GM21529 (cell line): ENCODE measurements at regions not wholly inside any gene's neighbourhood (a gene's known extent, or its start where the extent isn't known, plus 50 kb on each side); places are given as distances from the start of the nearest gene placed in this dataset.

ENCODE experiments used
- ATAC-seq: cut with Tn5 transposase; IDR thresholded peaks from one replicate; pipeline ENCODE4 v1.9.1; 2021; ENCODE audit not compliant: unreplicated experiment

DNA sequence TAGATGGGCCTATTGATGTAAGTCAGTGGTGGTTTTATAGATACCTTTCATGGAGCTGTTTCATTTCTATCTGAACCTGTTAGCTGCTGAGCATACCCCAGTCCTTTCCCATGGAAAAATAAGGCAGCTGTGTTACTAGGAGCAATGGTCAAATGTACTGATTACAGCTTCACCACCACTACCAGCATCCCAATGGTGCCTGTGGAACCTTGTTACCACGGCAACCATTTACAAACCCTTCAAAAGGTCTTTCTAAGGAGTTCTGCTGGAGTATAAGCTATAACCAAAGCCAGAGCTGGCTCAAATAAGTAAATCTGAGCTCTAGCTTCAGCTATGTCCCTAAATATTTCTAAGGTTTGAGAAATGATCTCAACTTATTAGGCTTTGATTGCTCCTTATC, 133.4 kb upstream of the ACP3 start:
- no peak for ATAC-seq

DNA sequence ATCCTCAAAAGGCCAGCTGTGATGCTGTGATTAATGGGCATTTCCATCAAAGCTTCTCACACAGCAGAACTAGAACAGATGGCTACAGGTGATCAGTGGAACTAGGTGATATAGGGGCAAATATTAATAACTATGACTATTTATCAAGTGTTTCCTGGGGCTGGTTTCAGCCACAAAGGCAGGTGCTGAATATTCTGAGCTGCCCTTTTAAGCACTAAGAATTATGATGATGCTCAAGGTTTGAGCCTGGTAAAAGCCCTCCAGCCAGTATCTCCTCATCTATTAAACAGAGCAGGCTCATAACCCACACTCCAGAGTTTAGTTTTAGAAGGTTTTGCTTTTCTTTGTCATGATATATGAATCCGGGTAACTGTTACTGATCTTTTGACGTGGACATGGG, 129.5 kb upstream of the ACP3 start:
- no peak for ATAC-seq

DNA sequence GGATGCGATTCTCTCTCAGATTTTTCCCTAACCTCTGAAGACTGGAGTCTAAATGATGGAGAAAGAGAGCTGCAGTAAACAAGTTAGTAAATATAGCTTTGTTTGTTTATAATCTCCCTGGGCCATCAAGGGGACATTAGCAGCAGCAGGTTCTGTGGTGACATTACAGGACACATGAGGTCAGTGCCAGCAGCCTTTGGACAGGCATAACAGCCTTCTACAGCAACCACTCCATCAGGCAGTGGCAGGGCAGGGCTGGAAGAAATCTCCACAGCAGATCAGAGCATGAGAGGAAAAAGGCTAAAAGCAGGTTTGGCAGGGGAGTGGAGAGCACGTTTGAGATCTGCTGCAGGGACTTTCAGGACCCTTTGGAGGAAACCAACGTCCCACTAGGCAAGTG, 127.6 kb upstream of the ACP3 start:
- no peak for ATAC-seq

DNA sequence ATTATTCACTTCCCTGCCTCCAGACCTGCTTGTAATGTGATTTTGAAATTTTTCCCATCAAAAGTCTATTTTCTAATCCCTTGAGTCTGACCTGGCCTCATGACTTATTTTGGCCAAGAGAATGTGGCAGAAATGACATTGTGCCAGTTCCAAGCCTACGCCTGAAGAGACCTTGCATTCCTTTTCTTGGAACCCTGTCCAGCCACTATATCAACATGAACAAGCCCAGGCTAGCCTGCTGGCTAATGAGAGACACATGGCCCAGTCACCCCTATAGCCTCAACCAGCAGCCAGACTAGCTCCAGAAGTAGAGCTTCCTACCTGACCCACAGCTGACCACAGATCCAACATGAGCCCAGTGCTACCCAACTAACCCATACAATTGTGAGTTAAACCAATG, 121.1 kb upstream of the ACP3 start:
- no peak for ATAC-seq

DNA sequence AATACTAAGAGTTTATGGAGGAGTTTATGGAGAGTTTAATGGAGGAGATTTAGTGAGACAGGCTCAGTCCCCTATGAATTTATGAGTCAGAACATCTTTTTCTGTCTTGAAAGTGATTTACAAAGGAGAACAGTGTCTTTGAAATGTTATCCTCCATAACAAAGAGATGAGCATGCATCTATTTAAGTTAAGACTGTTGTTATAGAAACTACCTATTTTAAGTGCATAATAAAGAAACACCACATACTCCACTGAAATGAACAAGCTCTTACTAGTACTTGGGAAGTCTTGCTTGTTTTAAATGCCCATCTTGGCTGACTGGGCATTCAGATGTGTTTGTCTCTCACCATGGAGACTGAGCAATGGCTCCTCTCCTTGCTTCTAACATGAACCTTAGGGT, 118.7 kb upstream of the ACP3 start:
- no peak for ATAC-seq

DNA sequence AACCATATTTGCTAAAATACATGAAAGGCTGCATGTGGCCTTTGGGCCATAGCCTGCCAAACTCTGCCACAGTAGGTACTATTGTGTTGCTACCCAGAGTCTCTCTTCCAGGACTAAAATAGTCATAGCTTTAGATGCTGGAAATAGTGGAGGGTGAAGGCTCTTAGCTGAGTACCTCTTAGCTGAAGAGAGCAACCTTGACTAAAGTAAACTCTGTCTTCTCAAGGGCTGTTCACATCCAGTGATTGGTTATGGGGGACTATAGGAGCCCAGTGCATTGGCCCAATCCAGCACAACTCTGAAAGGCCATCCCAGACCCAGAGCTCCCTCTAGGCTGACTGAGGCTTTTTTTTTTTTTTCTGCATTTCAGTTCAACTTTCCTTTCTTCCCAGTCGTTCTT, 117.8 kb upstream of the ACP3 start:
- ATAC-seq, result no peak

DNA sequence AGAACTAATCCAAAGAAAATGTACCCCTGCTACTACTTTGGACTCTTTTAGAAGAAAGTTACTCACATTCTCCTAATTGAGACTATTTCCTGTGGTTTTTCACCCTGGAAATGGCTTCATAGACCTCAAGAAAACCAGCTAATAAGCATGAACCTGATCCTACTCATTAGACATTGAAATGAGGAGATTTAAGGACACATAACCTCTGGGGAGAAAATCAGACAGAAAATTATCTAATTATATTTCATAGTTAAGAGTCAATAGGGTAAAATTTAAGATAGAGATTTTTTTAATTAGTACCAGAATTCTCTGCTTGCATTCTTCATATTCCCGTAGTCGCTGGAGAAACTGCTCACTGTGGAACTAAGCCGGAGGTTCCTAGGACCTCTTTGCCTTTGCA, 114.6 kb upstream of the ACP3 start:
- no peak for ATAC-seq

DNA sequence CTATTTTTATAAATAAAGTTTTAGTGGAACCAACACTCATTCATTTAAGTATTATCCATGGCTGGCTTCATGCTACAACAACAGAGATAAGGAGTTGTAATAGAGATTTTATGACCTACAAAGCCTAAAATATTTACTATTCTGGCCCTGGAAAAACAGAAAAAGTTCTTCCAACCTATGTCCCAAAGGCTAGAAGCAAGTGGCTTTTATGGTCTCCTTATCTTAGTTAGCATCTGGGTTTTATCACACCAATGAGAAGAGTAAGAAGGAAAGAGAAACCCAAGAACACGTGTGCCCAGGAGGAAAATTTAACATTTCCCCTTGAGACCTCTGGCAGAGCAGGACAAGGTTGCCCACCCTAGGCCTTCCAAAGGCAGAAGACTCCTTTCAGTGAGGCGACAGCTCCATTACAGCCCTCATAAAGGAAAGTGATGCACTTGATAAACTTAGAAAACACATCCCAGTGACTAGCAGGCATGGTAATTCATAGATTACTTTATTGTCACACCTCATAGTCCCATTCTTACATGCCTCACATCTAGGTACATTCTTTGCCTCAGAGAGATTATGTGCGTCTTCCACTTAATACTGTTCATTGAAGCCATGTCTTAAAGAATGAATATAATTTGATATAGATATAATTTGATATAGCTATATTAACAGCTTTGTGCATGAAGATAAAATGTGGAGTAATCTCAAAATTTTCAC, 113.2 kb upstream of the ACP3 start:
- no peak for ATAC-seq

DNA sequence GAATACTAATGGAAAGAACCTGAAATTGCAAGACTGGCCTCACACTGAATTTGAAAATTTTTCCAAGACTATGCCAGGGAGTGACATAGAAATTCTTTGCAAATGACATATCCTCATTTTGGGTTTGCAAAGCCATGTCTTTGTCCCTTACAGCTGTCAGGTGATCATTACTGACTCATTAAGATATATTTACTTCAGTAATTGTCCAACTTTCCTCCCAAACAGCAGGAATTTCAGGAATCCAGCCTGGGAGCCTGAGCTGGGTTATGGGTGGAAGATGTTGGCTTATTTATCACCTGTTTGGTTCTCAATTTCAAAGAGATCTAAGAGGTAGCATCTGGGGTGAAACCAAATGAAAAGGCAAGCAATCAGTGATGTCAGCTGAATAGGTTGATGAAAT, 111.6 kb upstream of the ACP3 start:
- no peak for ATAC-seq

DNA sequence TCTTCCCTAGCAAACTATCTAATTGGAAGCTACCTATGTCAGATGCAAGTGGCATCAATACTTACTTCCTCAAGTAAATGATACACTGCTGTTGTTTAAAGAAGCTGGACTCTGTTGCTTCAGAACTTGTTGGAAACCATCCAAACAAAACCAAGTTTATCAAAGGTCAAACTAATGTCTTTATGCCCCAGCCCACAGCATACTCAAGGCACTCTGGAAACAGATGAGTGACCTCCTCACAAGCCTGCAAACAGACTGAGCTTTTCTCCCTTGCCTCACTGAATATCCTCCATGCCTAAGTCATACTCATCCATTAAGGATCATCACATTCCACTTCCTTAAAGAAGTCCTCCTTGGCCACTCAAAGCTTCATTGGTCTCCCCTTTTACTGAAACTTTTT, 107.4 kb upstream of the ACP3 start:
- no peak for ATAC-seq

DNA sequence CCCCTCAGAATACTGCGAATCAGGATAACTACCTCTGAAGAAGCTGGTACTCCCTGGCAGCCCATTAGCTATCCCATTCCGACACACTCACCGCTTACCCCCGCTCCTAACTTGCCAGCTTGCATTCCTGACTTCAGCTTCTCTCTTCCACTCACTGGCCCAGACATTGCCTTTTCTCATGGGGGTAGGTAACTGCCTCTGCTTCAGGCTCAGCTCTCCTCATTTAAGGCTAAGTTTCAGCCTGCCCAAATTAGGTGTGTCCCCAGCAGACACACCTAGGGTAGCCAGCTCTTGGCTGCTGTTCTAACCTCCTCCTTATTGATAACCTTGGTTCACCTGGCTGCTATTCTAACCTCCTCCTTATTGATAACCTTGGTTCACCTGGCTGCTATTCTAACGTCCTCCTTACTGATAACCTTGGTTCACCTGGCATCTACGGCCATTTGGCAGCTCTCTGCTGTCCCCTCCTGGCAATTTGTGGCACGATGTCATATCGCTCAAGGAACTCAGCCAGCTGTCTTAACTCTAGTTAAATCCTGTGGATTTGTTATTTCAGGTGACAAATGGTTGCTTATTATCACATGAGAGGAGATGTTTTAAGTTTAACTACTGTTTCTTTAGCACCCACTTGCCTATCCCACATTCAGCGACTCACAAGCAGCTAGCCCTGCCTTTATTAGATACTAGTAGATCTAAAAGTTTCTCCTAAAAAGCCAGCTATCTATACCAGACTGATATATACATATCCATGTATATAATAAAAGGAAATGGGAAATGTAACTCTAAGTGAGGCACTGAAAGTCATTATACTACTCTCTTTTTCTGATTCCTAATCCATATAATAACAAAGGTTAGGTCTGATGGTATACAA, 106.5 kb upstream of the ACP3 start:
- no peak for ATAC-seq

DNA sequence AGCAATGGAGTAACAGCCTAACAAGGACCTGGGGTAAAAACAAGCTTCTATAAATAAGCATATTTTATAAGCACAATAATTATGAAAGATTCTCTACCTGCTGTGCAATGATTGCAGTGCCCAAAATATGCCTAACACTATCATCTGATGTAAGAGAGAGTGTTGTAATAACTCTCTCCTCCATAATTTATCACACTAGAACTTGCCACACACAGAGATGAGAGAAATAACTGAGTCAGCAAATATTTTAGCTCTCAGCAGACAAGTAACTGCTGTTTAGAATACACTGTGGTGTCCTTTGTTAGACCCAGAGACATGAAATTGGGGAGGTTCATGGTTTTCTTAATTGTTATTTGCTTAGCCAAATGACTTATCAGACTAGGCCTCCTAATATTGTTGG, 105.3 kb upstream of the ACP3 start:
- no peak for ATAC-seq

DNA sequence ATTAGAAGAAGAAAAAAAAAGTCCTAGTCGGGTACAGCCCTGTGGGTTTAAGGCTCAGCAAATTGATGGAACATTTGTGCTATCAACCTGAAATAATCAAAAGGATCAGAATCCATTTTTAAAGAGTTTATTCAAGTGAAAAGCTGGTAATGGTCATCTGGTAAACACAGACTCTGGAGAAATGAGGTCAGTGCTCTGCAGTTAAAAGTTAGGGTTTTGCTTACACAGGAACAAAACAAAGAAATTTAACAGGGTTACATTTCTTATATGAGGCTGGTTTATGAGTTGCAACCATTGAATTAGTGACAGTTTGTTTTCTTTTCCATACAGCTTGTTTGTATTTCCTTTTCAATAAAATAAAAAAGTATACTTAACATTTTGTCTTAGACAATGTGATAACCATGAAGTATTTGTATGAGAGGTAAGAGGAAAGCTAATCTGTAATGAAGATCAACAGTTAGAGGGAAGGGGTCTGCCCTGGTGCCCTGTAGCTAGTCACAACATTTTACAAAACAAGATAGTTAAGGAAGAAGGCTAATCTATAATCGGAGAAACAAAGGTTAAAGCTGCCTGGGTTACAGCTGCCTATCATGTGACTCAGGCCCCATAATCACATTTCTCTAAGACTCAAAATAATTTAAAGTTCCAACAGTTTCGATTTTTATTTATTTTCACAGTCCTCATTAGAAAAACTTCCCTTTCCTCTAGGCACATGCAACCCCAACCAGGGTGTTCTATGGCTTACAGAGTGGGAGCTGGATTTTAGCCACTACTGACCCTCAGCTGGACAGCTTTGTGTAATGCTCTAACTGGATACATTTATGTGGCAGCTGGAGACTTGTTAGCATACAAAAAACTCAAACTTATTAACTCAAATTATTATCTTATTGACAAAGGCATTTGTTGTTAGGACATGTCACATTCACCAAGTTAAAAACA, 98.1 kb upstream of the ACP3 start:
- ATAC-seq, result no peak

DNA sequence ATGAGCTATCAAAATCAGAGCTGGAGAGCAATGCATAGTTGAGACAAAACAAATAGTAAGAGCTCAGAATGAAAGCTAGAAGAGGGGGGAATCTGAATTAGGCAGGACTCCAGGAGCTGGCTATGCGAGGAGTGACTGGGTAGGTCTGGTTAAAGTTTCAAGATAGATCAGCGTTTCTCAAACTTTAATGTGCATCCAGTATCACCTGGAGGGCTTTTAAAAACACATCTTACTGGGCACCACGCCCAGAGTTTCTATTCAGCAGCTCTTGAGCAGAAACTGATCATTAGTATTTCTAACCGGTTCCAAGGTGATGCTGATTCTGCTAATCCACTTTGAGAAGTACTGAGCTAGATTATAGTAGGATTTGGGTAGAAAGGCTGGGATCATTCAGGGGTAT, 96.2 kb upstream of the ACP3 start:
- no peak for ATAC-seq

DNA sequence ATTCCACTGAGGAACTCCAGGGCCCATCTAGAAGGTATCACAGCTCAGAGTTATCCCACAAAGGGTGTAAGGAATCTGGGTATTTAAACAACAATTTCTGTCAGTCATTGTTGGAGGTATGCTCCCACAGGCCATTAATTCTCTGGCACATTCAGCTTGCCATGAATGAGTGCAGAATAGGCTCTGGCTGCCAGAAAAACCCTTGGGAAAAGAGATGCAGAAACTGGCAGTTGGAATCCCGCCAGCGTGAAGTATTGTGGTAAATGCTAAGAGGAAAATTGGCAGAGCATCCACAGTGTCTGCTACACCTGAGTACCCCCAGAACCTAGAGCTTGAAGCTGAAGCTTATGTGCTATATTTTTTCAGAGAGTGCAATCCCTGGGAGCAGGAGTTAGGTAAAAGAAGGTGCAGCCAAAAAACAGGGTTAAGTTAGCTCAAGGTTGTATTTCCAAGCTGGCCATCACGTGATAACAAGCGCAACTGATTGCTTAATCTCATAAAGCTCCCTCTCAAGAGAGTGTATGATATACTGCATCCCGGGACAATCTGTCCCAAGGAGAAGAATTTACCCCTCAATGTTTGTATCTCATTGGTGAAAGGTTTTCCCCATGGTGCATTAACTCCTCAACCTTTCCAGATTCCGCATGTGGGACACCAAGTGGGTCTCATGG, 94.2 kb upstream of the ACP3 start:
- no peak for ATAC-seq

DNA sequence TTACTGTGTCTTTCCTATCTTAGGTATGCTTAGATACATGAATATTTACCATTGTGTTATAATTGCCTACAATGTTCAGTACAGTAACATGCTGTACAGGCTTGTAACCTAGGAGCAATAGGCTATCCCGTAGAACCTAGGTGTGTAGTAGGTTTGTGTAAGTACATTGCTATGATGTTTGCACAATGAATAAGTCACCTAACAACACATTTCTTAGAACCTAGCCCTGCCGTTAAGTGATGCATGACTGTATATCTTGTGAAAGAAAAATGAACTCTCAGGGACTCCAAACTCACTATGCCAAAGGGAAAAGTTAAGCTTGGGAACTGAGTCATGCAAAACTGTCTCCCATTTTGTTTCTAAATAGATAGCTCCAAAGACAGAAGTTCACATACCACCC, 91.5 kb upstream of the ACP3 start:
- ATAC-seq, result no peak

DNA sequence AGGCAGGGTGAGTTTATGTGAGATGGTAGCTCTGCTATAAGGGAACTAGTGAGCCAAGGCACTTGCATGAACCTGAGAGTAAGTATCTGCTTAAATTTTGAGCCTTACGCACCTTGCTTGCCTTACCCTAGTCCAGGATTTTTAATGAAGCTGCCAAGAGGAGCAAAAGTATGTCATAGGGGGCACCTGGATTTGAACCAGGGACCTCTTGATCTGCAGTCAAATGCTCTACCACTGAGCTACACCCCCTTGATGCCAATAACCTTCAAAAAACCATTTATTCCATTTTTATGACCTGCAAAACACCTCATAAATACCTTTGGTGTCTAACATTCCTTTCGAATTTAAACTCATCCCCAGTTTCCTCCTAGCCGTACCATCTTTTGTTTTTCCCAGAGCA, 88.3 kb upstream of the ACP3 start:
- ATAC-seq, result no peak

DNA sequence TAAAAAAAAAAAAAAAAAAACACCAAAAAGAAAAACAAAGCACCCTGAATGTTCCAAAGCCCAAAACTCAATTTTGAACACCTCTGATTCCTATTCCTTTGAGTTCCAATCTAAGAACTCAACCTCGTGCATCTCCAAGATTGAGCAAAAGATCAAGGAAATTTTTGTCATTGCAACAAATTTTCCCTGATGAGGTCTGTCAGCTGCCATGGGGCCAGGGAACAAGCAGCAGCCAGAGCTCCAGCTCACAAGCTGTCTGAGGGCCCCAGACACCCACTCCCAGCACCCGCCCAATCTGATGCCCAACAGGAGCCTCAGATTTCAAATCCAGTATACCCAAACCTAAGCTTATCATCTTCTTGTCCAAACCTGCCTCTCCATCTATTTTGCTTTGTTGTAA, 87.6 kb upstream of the ACP3 start:
- no peak for ATAC-seq

DNA sequence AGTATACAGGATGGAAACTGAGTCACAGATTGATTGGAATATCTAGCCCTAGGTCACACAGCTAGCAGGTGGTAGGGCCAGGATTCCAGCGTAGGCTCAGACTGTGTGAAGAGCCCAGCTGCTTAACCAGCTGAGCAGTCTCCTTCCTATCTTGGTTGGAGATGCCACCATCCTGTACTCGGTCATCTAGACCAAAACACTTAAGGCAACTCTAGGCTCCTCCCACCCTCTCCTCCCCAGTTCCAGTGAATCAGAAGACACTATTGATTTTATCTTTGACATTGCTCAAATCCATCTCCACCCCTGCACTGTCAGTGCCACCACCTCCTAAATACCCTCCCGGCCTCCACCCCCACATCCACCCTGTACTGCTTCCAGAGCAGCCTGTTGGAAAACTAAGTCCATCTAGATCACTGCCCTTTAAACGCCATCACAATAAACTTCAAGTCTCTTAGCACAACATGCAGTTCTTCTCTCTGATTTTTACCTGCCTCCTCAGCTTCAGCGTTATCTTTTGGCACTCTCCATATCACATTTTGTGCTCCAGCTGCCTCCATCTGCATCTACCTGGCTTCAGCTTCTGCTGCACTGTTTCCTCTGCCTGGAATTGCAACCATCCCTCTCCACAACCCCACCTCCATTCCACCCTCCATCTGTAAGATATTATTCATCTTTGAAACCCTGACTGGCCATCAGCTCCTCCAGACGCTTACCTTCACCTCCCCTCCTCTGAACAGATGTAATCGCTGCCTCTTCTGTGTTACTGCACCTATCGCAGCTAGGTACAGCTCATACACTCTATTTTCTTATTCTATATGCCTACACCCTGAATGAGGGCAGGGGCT, 86.8 kb upstream of the ACP3 start:
- ATAC-seq, result no peak

DNA sequence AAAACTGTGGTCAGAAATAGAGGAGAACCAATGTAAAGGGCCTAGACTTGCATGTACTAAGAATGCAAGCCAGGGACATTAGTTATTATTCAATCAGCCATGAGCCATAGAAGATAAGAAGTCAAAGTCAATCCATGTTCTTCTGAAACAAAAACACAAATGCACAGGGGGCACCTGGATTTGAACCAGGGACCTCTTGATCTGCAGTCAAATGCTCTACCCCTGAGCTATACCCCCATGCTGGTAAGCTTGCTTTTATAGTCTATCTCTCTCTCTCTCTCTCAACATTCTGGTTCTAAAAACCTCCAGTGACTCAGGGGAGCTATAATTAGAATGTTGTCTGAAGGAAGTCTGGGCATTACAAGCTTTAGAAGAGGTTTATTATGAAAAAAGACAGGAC, 85.6 kb upstream of the ACP3 start:
- ATAC-seq, result no peak
